ENCODE measurements at regions not wholly inside any gene's neighbourhood (a gene's known extent, or its start where the extent isn't known, plus 50 kb on each side); places are given as distances from the start of the nearest gene placed in this dataset.

- Histone ChIP-seq H3K36me3 (replicated peaks; ENCODE audit: low read depth, low read length) (no peaks in the 10 kb centered on the region), H3K4me3 (ENCODE audit: low read length) (no peak overlapping the region), H3K27me3 (ENCODE audit: low read depth, low read length) (no peaks in the 10 kb centered on the region), H2AFZ (ENCODE audit: low read depth, low read length) (no peak overlapping the region), H3K9ac (ENCODE audit: low read length) (no peak overlapping the region), H3K27ac (ENCODE audit: low read length) (no peak overlapping the region), H3K79me2 (ENCODE audit: low read length) (no peaks in the 10 kb centered on the region), H3K4me2 (ENCODE audit: low read length) (no peak overlapping the region), H3K4me1 (ENCODE audit: low read length) (no peaks in the 10 kb centered on the region), H3K9me3 (ENCODE audit: insufficient read depth, low read length) (no peaks in the 10 kb centered on the region), H4K20me1 (ENCODE audit: insufficient read depth, low read length) (no peaks in the 10 kb centered on the region)
- TF ChIP-seq EZH2phosphoT487 (IDR thresholded peaks at IDR 0.05; ENCODE audit: low read depth) (no peak), CTCF (IDR thresholded peaks at IDR 0.05; ENCODE audit: low read depth, low read length) (no peak)
Measured at GRCh38 chr7:68846811-68847325, 751.4 kb upstream of the AUTS2 start.

GRCh38 chr7:68853254-68853653 lies 745.0 kb upstream of the AUTS2 start:
- TF ChIP-seq EZH2phosphoT487 (IDR thresholded peaks at IDR 0.05; ENCODE audit: low read depth) = no peak
- TF ChIP-seq CTCF (IDR thresholded peaks at IDR 0.05; ENCODE audit: low read depth, low read length) = no peak
- H3K79me2 ChIP-seq (ENCODE audit: low read length) = no peaks in the 10 kb centered on the region
- no peak overlapping the region for H2AFZ ChIP-seq (ENCODE audit: low read depth, low read length)
- no peak overlapping the region for H3K27ac ChIP-seq (ENCODE audit: low read length)
- H3K9me3 ChIP-seq (ENCODE audit: insufficient read depth, low read length) = no peaks in the 10 kb centered on the region
- no peak overlapping the region for H3K4me2 ChIP-seq (ENCODE audit: low read length)
- H4K20me1 ChIP-seq (ENCODE audit: insufficient read depth, low read length) = no peaks in the 10 kb centered on the region
- H3K4me3 ChIP-seq (ENCODE audit: low read length) = no peak overlapping the region
- H3K36me3 ChIP-seq (replicated peaks; ENCODE audit: low read depth, low read length) = no peaks in the 10 kb centered on the region
- no peak overlapping the region for H3K9ac ChIP-seq (ENCODE audit: low read length)
- no peaks in the 10 kb centered on the region for H3K4me1 ChIP-seq (ENCODE audit: low read length)
- H3K27me3 ChIP-seq (ENCODE audit: low read depth, low read length) = no peaks in the 10 kb centered on the region

- TF ChIP-seq CTCF (IDR thresholded peaks at IDR 0.05; ENCODE audit: low read depth, low read length) (no peak), EZH2phosphoT487 (IDR thresholded peaks at IDR 0.05; ENCODE audit: low read depth) (no peak)
- H3K4me2 ChIP-seq (ENCODE audit: low read length) = no peak overlapping the region
- H3K9ac ChIP-seq (ENCODE audit: low read length) = no peak overlapping the region
- no peak overlapping the region for H3K27ac ChIP-seq (ENCODE audit: low read length)
- no peaks in the 10 kb centered on the region for H3K36me3 ChIP-seq (replicated peaks; ENCODE audit: low read depth, low read length)
- no peaks in the 10 kb centered on the region for H3K4me1 ChIP-seq (ENCODE audit: low read length)
- no peak overlapping the region for H2AFZ ChIP-seq (ENCODE audit: low read depth, low read length)
- no peaks in the 10 kb centered on the region for H3K27me3 ChIP-seq (ENCODE audit: low read depth, low read length)
- no peaks in the 10 kb centered on the region for H3K9me3 ChIP-seq (ENCODE audit: insufficient read depth, low read length)
- no peaks in the 10 kb centered on the region for H3K79me2 ChIP-seq (ENCODE audit: low read length)
- no peaks in the 10 kb centered on the region for H4K20me1 ChIP-seq (ENCODE audit: insufficient read depth, low read length)
- H3K4me3 ChIP-seq (ENCODE audit: low read length) = no peak overlapping the region
Measured at GRCh38 chr7:68857571-68857970, 740.7 kb upstream of the AUTS2 start.

GRCh38 chr7:68858497-68858896 lies 739.8 kb upstream of the AUTS2 start:
- H2AFZ ChIP-seq (ENCODE audit: low read depth, low read length) = no peak overlapping the region
- no peaks in the 10 kb centered on the region for H3K79me2 ChIP-seq (ENCODE audit: low read length)
- TF ChIP-seq EZH2phosphoT487 (IDR thresholded peaks at IDR 0.05; ENCODE audit: low read depth) = no peak
- TF ChIP-seq CTCF (IDR thresholded peaks at IDR 0.05; ENCODE audit: low read depth, low read length) = no peak
- H3K4me1 ChIP-seq (ENCODE audit: low read length) = no peaks in the 10 kb centered on the region
- H3K4me2 ChIP-seq (ENCODE audit: low read length) = no peak overlapping the region
- no peaks in the 10 kb centered on the region for H3K9me3 ChIP-seq (ENCODE audit: insufficient read depth, low read length)
- no peak overlapping the region for H3K4me3 ChIP-seq (ENCODE audit: low read length)
- H3K9ac ChIP-seq (ENCODE audit: low read length) = no peak overlapping the region
- no peaks in the 10 kb centered on the region for H3K27me3 ChIP-seq (ENCODE audit: low read depth, low read length)
- H4K20me1 ChIP-seq (ENCODE audit: insufficient read depth, low read length) = no peaks in the 10 kb centered on the region
- no peaks in the 10 kb centered on the region for H3K36me3 ChIP-seq (replicated peaks; ENCODE audit: low read depth, low read length)
- no peak overlapping the region for H3K27ac ChIP-seq (ENCODE audit: low read length)

All from OCI-LY3 (cell line).